ENCODE measurements at regions not wholly inside any gene's neighbourhood (a gene's known extent, or its start where the extent isn't known, plus 50 kb on each side); places are given as distances from the start of the nearest gene placed in this dataset.
"Not testable (repeated sequence)": the region's sequence is repeated elsewhere in the genome, so short reads cannot be mapped to it uniquely, and the experiment has no call there.

DNA sequence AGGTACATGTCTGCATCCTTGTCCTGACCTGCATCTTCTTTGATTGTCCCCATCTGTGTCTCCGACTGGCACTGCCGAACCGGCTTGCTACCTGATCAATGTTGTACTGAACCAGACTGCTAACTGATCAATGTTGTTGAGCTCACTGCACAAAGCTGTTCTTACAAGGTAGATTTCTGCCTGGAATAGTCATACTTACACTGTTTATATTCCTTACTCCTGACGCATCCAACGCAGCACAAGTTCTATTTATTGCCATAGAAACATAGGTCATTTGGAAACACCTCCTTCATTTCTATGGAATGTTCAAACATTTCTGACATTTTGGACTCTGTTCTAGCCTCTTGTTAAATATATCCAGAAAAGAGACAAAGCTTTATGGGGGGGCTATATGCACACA lies 65.2 kb downstream of the FOXD4L6 start:
- TF ChIP-seq POLR2AphosphoS5 (IDR thresholded peaks at IDR 0.05; ENCODE audit: low read depth); CTCF (conservative IDR thresholded peaks at IDR 0.05; ENCODE audit: low read depth in 2 of 2); STAT1 (IDR thresholded peaks at IDR 0.05; ENCODE audit: unreplicated experiment); CREB1 (CRISPR knock-in tag; IDR thresholded peaks at IDR 0.05; ENCODE audit: low read depth); EZH2 (IDR thresholded peaks at IDR 0.05; ENCODE audit: low read depth, unreplicated experiment); EZH2phosphoT487 (IDR thresholded peaks at IDR 0.05; ENCODE audit: unreplicated experiment); ZNF114 (CRISPR knock-in tag; IDR thresholded peaks at IDR 0.05); REST (IDR thresholded peaks at IDR 0.05; ENCODE audit: unreplicated experiment); JUNB (IDR thresholded peaks at IDR 0.05; ENCODE audit: unreplicated experiment); NANOG (IDR thresholded peaks at IDR 0.05; ENCODE audit: borderline replicate concordance): not testable (repeated sequence)
- TF ChIP-seq, protein P1, sequence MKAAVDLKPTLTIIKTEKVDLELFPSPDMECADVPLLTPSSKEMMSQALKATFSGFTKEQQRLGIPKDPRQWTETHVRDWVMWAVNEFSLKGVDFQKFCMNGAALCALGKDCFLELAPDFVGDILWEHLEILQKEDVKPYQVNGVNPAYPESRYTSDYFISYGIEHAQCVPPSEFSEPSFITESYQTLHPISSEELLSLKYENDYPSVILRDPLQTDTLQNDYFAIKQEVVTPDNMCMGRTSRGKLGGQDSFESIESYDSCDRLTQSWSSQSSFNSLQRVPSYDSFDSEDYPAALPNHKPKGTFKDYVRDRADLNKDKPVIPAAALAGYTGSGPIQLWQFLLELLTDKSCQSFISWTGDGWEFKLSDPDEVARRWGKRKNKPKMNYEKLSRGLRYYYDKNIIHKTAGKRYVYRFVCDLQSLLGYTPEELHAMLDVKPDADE (IDR thresholded peaks at IDR 0.05), result not testable (repeated sequence)
